ENCODE measurements at regions not wholly inside any gene's neighbourhood (a gene's known extent, or its start where the extent isn't known, plus 50 kb on each side); places are given as distances from the start of the nearest gene placed in this dataset.

GRCh38 chr20:22490287-22491193 lies 93.8 kb downstream of the FOXA2 start:
- TF ChIP-seq CREB1 (CRISPR knock-in tag; IDR thresholded peaks at IDR 0.05) (no peak), FOXP4 (CRISPR knock-in tag; IDR thresholded peaks at IDR 0.05) (no peak), MAX (CRISPR knock-in tag; IDR thresholded peaks at IDR 0.05) (no peak), CTCF (IDR thresholded peaks at IDR 0.05) (no peak), ATF3 (CRISPR knock-in tag; conservative IDR thresholded peaks at IDR 0.05) (no peak), NR3C1 (CRISPR knock-in tag; conservative IDR thresholded peaks at IDR 0.05; ENCODE audit: low read depth) (no peak), ZNF396 (CRISPR knock-in tag; IDR thresholded peaks at IDR 0.05; ENCODE audit: borderline replicate concordance) (no peak), FOXK1 (CRISPR knock-in tag; IDR thresholded peaks at IDR 0.05) (no peak), KAT7 (CRISPR knock-in tag; IDR thresholded peaks at IDR 0.05; ENCODE audit: borderline replicate concordance) (no peak), ZSCAN18 (CRISPR knock-in tag; IDR thresholded peaks at IDR 0.05) (no peak)
